Ecto neural progenitor cell (in vitro differentiated cells): ENCODE measurements at regions not wholly inside any gene's neighbourhood (a gene's known extent, or its start where the extent isn't known, plus 50 kb on each side); places are given as distances from the start of the nearest gene placed in this dataset.
"Not testable (repeated sequence)": the region's sequence is repeated elsewhere in the genome, so short reads cannot be mapped to it uniquely, and the experiment has no call there.

Source experiments
- DNase-seq: peaks from one replicate; pipeline ENCODE4 v3.0.0-alpha.2; 2018; ENCODE audit warnings: low spot score

GRCh38 chr5:2151301-2151888, 268.7 kb upstream of the IRX4 start:
- DNase-seq: not testable (repeated sequence)

DNA sequence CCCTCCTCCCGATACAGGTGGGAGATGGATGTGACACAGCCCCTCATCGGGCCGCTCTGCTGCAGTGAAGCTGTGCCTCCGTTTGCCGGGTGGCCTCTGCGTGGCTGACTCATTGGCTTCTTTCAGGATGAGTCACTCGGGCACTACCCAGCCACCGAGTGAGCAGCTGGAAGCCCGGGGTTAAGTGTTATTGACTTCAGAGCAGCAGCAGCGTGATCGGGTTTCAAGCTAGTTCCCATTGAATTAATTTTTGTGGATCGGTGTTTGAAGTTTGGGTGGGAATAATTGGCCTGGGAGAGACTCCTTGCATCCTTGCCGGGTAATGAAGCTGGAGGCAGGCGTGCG, 266.4 kb upstream of the IRX4 start:
- no peak for DNase-seq

DNA sequence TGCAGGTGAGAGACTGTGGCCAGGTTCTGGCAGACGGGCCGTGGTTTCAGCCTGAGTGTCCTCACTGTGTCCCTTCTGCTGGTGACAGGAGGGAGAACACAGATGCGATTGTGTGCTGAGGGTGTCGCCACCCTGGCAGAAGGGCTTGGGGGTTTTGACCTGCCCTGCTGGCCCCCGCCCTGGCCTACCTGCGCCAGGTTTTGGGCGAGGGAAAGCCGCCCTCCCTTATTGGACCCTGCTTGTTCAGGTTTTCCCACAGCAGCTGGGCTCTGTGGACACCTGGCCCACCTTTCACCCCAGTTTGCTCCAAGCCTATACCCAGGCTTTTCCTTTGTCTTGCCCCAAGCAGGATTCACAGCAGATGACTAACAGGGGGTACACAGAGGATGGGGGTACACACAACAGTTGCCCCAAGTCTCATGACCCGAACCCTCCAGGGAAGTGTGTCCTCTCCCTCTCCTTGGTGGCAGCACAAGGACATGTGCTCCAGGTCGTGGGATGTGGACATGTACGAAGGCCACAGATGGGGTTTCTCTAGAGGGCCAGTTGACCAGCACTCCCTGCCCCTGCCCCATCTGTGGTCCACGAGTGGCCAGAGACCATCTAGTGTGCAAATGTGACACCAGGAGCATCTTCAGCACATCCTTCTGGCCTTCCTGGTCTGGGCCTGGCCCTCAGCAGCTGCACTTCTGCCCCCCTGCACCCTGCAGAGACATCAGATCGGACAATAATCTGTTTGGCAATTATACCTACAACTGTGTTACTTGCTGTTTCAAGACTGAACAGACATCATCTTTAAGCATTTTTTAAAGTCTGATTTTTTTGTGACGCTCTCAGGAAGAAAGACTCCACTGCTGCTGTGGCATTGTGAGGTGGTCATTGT, 265.8 kb upstream of the IRX4 start:
- DNase-seq: no peak

DNA sequence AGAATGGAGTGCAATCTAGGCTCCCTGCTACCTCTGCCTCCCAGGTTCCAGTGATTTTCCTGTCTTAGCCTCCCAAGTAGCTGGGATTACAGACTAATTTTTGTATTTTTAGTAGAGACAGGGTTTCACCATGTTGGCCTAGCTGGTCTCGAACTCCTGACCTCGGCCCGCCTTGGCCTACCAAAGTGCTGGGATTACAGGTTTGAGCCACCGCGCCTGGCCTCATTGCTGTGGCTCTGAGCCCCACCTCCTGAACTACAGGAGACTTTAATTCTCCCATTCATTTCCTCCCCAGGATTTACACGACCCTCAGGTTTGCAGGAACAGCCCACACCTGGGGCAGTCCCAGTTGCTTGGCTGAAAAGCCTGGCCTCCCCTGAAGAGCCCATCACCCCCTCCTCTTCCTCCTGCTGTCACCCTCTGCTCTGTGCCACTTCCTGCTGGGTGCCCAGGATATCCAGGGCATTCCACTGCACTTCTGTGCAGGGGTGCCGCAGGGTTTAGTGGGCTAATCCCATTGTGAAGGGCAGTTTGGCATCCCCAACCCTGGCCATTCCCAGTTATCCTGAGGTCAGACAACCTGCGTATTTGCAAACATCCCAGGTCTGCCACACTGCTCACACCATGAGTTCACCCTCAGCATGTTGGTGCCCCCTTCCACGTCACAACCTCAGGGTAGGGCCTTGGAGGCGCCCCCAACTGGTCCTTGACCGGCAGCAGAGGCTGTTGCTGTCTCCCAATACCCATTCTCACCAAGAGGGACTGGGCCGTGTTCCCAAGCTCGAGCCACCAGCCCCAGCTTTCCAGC, 265.0 kb upstream of the IRX4 start:
- DNase-seq: no peak

GRCh38 chr5:2143646-2144353, 261.1 kb upstream of the IRX4 start:
- DNase-seq: no peak

DNA sequence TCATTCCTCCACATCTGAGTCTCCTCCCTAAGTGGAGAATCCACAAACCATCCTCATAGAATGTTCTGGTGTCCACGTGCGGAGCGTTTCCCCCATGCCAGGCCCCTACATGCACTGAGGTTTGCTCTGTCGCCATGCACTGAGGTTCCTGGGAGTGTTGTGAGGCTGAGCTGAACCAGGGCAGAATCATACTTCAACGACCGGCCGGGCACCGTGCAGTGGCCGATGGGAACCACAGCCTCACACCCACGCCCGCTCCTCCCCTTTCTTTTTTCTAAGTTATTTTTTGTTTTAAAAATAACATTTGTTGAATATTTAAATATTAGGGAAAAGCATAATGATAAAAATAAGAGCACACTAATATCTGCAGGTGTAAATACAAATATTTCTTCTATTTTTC, 260.4 kb upstream of the IRX4 start:
- no peak for DNase-seq

DNA sequence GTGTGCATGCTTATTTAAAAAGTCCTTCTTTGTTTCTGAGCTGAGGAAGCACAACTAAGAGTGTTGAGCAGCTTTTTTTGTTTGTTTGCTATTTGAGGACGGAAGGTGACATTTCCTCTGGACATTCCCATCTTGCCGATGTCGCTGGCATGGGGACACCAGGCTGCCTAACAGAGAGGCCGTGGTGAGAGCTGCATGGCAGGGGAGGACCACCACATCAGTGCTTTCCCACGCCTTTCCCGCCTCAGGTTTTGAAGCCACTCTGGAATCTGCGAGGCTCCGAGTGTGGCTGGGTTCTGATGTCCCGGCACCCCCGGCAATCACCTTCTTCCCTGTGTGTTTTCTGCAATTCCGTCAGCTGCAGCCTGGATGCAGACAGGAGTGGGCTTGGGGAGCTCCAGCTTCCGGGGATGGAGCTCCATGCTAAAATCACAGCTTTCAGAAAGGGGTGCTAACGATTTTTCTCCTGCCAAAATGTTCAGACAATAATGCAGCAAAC, 259.8 kb upstream of the IRX4 start:
- DNase-seq: no peak

DNA sequence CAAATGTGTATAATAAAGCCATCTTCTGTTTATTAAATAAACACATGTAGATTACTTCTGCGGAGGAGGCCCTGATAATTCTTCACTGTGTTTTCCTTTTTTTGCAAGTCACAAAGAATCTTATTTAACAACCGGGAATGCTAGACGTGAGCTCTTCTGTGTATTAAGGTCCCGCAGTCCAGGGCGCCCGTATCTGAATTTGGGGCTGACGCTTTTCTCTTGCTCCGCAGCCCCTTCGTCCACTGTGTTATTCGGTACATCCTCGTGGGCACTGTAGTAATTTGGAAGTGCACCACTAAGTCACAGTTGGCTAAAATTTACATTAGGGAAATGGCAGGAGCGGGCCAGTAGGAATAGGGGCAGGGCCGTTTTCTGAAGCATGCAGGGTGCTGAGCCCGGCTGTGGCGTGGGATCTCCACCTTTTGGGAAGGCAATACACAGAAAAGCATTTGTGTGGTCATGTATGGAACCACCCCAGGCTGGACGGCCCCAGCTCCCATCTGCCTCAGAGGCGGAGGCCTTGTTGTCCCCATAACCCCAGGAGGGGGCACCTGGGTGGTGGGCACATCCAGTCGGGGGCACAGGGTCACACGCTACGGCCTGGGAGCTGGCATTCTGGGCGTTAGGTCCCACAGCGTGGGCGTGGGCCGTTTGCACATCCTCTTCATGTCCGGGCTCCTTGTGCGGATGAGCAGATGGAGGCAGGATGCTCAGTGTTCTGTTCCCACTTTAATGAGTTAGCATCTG, 258.7 kb upstream of the IRX4 start:
- DNase-seq: no peak

- no peak for DNase-seq
Measured at GRCh38 chr5:2140501-2141175, 257.9 kb upstream of the IRX4 start.

DNA sequence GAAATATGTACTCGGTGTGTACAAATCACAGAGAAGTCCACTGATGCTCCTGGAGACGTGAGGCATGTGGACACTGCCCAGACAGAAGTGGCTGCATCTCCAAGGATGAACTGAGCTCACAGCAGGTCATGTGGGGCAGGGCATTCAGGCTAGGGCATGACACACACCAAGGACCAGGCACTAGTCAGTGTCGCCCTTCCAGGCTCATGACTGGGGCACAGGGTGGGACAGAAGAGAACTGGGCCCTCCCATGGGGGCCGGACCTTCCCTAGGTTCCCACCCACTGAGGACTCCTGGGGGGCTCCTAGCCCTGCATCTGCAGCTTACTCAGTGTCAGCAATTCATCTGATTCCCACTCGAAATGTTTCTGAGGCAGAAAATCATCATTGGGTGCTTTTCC, 256.8 kb upstream of the IRX4 start:
- DNase-seq: no peak

DNA sequence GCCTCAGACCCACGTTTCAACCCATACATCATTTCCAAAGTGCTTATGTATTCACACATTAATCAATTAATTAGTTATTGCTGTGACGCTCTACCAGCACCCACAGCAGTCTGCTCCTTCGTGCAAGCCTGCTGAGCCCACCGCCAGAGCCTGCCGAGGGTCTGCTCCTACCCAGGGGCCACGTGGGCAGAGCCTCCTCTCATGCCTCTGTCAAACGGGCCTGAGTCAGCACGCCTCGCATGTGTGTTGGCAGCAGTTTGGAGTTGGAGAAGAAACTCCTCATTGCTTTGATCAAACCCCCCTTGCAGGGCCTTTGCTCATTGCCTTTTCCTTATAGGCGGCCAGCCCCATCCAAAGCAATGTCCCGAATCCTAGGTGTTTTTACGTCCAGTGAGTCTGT, 256.2 kb upstream of the IRX4 start:
- no peak for DNase-seq

GRCh38 chr5:2137444-2138050, 254.8 kb upstream of the IRX4 start:
- no peak for DNase-seq

GRCh38 chr5:2136728-2137333, 254.1 kb upstream of the IRX4 start:
- no peak for DNase-seq

DNA sequence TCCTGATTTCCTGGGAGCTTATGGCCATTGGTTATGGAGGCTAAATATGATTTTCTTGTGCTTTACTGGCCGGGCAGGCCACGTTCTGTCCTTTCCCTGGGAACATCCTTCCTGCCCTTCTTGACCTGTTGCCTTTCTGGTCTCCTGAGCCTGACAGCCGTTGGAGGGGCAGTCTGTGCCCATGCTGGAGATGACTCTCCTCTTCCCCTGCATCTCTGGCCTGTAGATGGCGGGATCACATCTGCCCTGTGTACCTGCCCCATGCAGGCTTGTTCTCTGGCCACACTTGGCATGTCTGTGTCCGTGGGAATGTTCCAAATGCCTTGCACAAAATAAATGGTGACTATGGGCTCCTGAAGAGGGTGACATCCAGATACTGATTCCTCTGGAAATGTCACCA, 253.1 kb upstream of the IRX4 start:
- DNase-seq: no peak

DNA sequence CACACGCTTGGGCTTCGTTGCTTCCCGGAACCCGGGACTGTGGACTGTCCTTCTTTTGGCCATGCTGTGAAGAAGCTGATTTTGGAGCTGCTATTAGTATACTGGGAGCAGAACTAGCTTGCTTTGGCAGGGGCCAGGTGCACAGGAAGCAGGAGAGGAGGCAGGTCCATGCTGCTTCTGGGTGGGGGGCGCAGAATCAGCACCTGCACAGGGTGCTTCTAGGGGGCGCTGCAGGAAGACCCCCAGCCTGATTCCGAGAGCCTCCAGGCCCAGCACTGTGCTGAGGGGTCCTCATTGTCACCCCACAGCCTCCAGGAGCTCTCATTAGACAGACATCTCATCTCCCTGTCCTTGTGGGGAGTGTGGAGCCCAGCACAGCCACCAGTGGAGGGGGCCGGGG, 252.6 kb upstream of the IRX4 start:
- no peak for DNase-seq

GRCh38 chr5:2134543-2135292, 252.0 kb upstream of the IRX4 start:
- DNase-seq: no peak

GRCh38 chr5:2133936-2134335, 251.2 kb upstream of the IRX4 start:
- DNase-seq: no peak

DNA sequence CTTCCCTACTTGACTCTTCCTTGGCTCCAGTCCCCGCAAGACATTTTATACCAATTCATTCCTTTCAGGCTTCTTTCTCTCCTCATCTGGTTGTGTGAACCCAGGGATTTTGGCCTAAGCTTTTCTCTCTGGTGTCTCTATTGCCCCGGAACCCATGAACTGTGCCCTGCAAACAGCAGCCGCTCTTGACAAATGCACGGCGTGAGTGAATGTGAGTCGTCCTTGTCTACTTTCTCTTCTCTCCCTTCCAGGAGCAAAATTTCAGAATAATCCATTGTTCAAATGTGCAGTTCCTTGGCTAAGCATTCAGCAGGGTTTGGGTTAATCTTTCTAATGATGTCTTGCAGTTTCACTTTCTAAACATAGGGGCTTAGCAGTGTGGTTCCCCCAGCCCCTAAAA, 250.4 kb upstream of the IRX4 start:
- DNase-seq: no peak

- no peak for DNase-seq
Measured at GRCh38 chr5:2132497-2132847, 249.7 kb upstream of the IRX4 start.
